Endodermal cell (in vitro differentiated cells): ENCODE measurements at regions not wholly inside any gene's neighbourhood (a gene's known extent, or its start where the extent isn't known, plus 50 kb on each side); places are given as distances from the start of the nearest gene placed in this dataset.

ENCODE experiments used
- DNase-seq: peaks from one replicate; pipeline ENCODE4 v3.0.0-alpha.2; 2017
- H3K27ac ChIP-seq: 2 replicates; pipeline ENCODE4 v1.5.1; 2013; ENCODE audit warnings: mild to moderate bottlenecking, low read depth, low read length, moderate library complexity
- H3K27me3 ChIP-seq: 2 replicates; pipeline ENCODE4 v1.6.1; 2013; ENCODE audit warnings: mild to moderate bottlenecking, low read length, moderate library complexity; ENCODE audit not compliant: insufficient read depth, control insufficient read depth, poor library complexity, severe bottlenecking
- H3K36me3 ChIP-seq: 2 replicates; pipeline ENCODE4 v1.7.0; 2013; ENCODE audit warnings: mild to moderate bottlenecking, low read length, moderate library complexity; ENCODE audit not compliant: control insufficient read depth, insufficient read depth
- H3K4me1 ChIP-seq: one replicate; pipeline ENCODE4 v1.7.0; 2013; ENCODE audit warnings: low read length; ENCODE audit not compliant: control insufficient read depth, insufficient read depth
- H3K4me3 ChIP-seq: 2 replicates; pipeline ENCODE4 v1.5.1; 2013; ENCODE audit warnings: mild to moderate bottlenecking, low read length, moderate library complexity
- H3K9ac ChIP-seq: 2 replicates; pipeline ENCODE4 v1.6.1; 2013; ENCODE audit warnings: mild to moderate bottlenecking, low read length, moderate library complexity; ENCODE audit not compliant: poor library complexity, severe bottlenecking; ENCODE audit errors: extremely low read depth
- H3K9me3 ChIP-seq: 2 replicates; pipeline ENCODE4 v1.6.1; 2013; ENCODE audit warnings: mild to moderate bottlenecking, low read length, moderate library complexity; ENCODE audit not compliant: control insufficient read depth
- H3K27ac Mint-ChIP-seq: 2 replicates; pipeline ENCODE4 v1.8.0; 2020; ENCODE audit warnings: mixed read lengths
- H3K27me3 Mint-ChIP-seq: 2 replicates; pipeline ENCODE4 v1.8.0; 2021; ENCODE audit warnings: mild to moderate bottlenecking, mixed read lengths; ENCODE audit not compliant: insufficient read depth
- H3K36me3 Mint-ChIP-seq: 2 replicates; pipeline ENCODE4 v1.8.0; 2020; ENCODE audit warnings: low read depth, mixed read lengths
- H3K4me1 Mint-ChIP-seq: 2 replicates; pipeline ENCODE4 v1.8.0; 2020; ENCODE audit warnings: mixed read lengths
- H3K4me3 Mint-ChIP-seq: 2 replicates; pipeline ENCODE4 v1.8.0; 2020; ENCODE audit warnings: mild to moderate bottlenecking, moderate library complexity, mixed read lengths
- H3K9me3 Mint-ChIP-seq: 2 replicates; pipeline ENCODE4 v1.8.0; 2020; ENCODE audit warnings: mild to moderate bottlenecking, mixed read lengths
- WGBS, 2 experiments: methylation state at CpG; one replicate each; pipeline versions ENCODE4 v1.1.5 to v1.1.7; 2013; ENCODE audit warnings: missing lambda C conversion rate in 2 of 2, mixed read lengths in 1 of 2; ENCODE audit not compliant: insufficient coverage in 1 of 2, insufficient read length in 1 of 2; 5-methylcytosine and 5-hydroxymethylcytosine counted together
- TF ChIP-seq, protein P1 (sequence below): fragments of 200-600 bp; sonication (generic); conservative IDR thresholded peaks from 2 replicates; pipeline ENCODE4 v1.5.0; 2021; ENCODE audit warnings: antibody characterized with exemption, mild to moderate bottlenecking

DNA sequence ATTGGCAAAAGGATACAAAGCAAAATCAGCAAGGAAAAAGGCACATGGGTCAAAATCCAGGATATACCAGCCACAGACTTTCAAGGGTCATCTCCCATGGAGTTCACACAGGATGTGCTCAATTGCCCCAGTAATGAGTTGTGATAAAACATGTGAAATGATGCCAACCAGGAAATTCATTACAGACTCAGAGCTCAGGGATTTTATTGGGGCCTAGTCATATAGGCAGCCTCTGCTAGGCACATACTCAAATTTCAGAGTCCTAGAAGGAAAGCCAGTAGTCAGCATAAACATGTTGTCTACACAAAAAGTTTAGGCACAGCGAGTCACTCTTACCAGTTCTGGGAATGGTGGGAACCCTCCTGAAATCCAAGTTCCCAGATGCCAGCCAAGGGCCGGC lies 64.4 kb upstream of the OSBPL8 start:
- Mint-ChIP-seq H3K36me3 (no peaks in the 10 kb centered on the region), H3K9me3 (no peaks in the 10 kb centered on the region), H3K27me3 (no peaks in the 10 kb centered on the region), H3K4me1 (peaks cover 5% of the 10 kb centered on the region), H3K27ac (no peak overlapping the region), H3K4me3 (no peak overlapping the region)
- Histone ChIP-seq H3K4me1 (peaks cover 4% of the 10 kb centered on the region), H3K9ac (no peak overlapping the region), H3K9me3 (no peaks in the 10 kb centered on the region), H3K27ac (no peak overlapping the region), H3K4me3 (no peak overlapping the region), H3K27me3 (no peaks in the 10 kb centered on the region), H3K36me3 (no peaks in the 10 kb centered on the region)
- TF ChIP-seq, protein P1, sequence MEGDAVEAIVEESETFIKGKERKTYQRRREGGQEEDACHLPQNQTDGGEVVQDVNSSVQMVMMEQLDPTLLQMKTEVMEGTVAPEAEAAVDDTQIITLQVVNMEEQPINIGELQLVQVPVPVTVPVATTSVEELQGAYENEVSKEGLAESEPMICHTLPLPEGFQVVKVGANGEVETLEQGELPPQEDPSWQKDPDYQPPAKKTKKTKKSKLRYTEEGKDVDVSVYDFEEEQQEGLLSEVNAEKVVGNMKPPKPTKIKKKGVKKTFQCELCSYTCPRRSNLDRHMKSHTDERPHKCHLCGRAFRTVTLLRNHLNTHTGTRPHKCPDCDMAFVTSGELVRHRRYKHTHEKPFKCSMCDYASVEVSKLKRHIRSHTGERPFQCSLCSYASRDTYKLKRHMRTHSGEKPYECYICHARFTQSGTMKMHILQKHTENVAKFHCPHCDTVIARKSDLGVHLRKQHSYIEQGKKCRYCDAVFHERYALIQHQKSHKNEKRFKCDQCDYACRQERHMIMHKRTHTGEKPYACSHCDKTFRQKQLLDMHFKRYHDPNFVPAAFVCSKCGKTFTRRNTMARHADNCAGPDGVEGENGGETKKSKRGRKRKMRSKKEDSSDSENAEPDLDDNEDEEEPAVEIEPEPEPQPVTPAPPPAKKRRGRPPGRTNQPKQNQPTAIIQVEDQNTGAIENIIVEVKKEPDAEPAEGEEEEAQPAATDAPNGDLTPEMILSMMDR = no peak
- DNase-seq = no peak
- 95 to 97% methylated on average over 2 of the region's 2 CpGs for WGBS, 2 experiments

DNA sequence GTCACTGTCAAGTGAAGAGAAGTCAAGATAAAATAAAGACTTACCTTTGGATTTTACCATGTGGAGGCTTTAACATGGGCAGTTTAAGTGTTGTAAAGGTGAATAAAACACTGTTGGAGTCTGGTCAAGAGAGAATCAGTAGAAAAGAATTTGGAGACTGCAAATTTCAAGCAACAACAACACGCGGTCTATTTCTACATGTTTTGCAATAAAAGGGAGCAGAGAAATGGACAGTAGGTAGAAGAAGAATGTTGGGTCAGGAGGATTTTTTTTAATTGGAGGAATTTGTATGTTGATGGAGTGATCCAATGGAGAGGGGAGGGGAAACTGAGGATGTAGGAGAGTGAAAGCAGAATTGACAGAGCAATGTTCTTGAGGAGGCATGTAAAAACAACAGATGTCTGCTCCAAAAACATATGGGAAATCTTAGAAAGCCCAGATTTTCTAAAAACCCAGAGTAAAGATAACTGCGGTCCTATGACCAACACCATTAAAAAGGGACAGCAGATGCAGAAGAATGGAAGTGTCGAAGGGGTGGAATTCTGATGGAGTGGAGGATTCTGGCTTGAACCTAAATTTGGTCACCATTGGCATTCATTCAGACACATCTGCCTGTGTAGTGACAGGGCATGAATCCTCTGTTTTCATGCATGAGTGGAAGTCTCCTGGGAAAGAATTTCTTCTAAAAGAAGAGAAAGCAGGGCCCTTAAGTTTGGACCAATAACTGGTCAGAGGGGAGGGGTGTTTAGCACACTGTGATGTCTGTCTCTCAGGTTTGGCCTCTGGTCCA lies 68.0 kb upstream of the OSBPL8 start:
- no peaks in the 10 kb centered on the region for H3K9me3 ChIP-seq
- Mint-ChIP-seq H3K4me3 (no peak overlapping the region), H3K9me3 (no peaks in the 10 kb centered on the region), H3K27ac (no peak overlapping the region), H3K4me1 (peaks cover 6% of the 10 kb centered on the region), H3K27me3 (no peaks in the 10 kb centered on the region), H3K36me3 (no peaks in the 10 kb centered on the region)
- no peak overlapping the region for H3K4me3 ChIP-seq
- H3K9ac ChIP-seq = no peak overlapping the region
- TF ChIP-seq, protein P1 = no peak
- H3K4me1 ChIP-seq = peaks cover 9% of the 10 kb centered on the region
- WGBS, 2 experiments = 95 to 100% methylated on average over 3 to 4 of the region's 4 CpGs
- H3K36me3 ChIP-seq = no peaks in the 10 kb centered on the region
- H3K27ac ChIP-seq = no peak overlapping the region
- no peaks in the 10 kb centered on the region for H3K27me3 ChIP-seq
- no peak for DNase-seq

DNA sequence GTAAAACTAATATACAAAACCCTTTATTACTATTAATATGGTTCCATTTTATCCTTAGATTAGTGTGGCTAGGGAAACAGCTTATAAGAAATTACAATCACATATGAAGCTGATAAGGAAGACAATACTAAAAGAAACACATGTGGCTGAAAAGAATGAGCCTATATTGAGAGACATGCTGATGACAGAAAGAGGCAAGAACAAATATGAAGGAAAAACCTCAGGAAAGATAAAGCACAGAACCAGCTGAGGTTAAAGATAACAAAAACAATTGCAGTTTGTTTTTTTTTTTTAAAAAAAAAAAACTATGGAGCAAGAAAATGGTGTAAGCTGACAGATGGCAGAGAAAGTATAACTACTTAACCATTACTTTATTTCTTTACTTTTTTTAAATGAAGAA lies 69.2 kb upstream of the OSBPL8 start:
- Histone ChIP-seq H3K27me3 (no peaks in the 10 kb centered on the region), H3K9ac (no peak overlapping the region), H3K36me3 (no peaks in the 10 kb centered on the region), H3K9me3 (no peaks in the 10 kb centered on the region), H3K27ac (no peak overlapping the region), H3K4me1 (peaks cover 13% of the 10 kb centered on the region), H3K4me3 (no peak overlapping the region)
- TF ChIP-seq, protein P1 = no peak
- Mint-ChIP-seq H3K9me3 (no peaks in the 10 kb centered on the region), H3K4me3 (no peak overlapping the region), H3K27me3 (no peaks in the 10 kb centered on the region), H3K27ac (no peak overlapping the region), H3K4me1 (peaks cover 11% of the 10 kb centered on the region), H3K36me3 (no peaks in the 10 kb centered on the region)
- DNase-seq = no peak
